GM21529 (cell line): ENCODE measurements at regions not wholly inside any gene's neighbourhood (a gene's known extent, or its start where the extent isn't known, plus 50 kb on each side); places are given as distances from the start of the nearest gene placed in this dataset.

Experiments
- ATAC-seq: cut with Tn5 transposase; IDR thresholded peaks from one replicate; pipeline ENCODE4 v1.9.1; 2021; ENCODE audit not compliant: unreplicated experiment

GRCh38 chrX:63993936-63994335, 208.9 kb upstream of the ARHGEF9 start:
- no peak for ATAC-seq

- ATAC-seq, result no peak
Observed at GRCh38 chrX:63985906-63986305, 200.9 kb upstream of the ARHGEF9 start.

- no peak for ATAC-seq
Observed at GRCh38 chrX:63979480-63979879, 194.5 kb upstream of the ARHGEF9 start.

- ATAC-seq, result no peak
Observed at GRCh38 chrX:63967551-63967950, 182.5 kb upstream of the ARHGEF9 start.

GRCh38 chrX:63963095-63963784, 178.2 kb upstream of the ARHGEF9 start:
- no peak for ATAC-seq

- no peak for ATAC-seq
Observed at GRCh38 chrX:63961964-63962363, 176.9 kb upstream of the ARHGEF9 start.

GRCh38 chrX:63959975-63960374, 175.0 kb upstream of the ARHGEF9 start:
- ATAC-seq, result no peak

GRCh38 chrX:63958134-63958865, 173.3 kb upstream of the ARHGEF9 start:
- no peak for ATAC-seq

GRCh38 chrX:63935835-63936234, 150.8 kb upstream of the ARHGEF9 start:
- no peak for ATAC-seq

GRCh38 chrX:63934791-63935190, 149.8 kb upstream of the ARHGEF9 start:
- no peak for ATAC-seq

GRCh38 chrX:63934160-63934559, 149.1 kb upstream of the ARHGEF9 start:
- ATAC-seq, result no peak

- no peak for ATAC-seq
Observed at GRCh38 chrX:63932907-63933306, 147.9 kb upstream of the ARHGEF9 start.

GRCh38 chrX:63932006-63932405, 147.0 kb upstream of the ARHGEF9 start:
- no peak for ATAC-seq

- ATAC-seq, result no peak
Observed at GRCh38 chrX:63930140-63930539, 145.1 kb upstream of the ARHGEF9 start.

GRCh38 chrX:63929608-63930007, 144.6 kb upstream of the ARHGEF9 start:
- ATAC-seq, result no peak

GRCh38 chrX:63927848-63928247, 142.8 kb upstream of the ARHGEF9 start:
- ATAC-seq, result no peak

- ATAC-seq, result no peak
Observed at GRCh38 chrX:63922221-63922620, 137.2 kb upstream of the ARHGEF9 start.

- ATAC-seq, result peak; percentile 76
Observed at GRCh38 chrX:63920875-63921274, 135.9 kb upstream of the ARHGEF9 start.

GRCh38 chrX:63919081-63919480, 134.1 kb upstream of the ARHGEF9 start:
- no peak for ATAC-seq

GRCh38 chrX:63918611-63919010, 133.6 kb upstream of the ARHGEF9 start:
- ATAC-seq, result no peak

- no peak for ATAC-seq
Observed at GRCh38 chrX:63917296-63917695, 132.3 kb upstream of the ARHGEF9 start.

- ATAC-seq, result no peak
Observed at GRCh38 chrX:63913719-63914118, 128.7 kb upstream of the ARHGEF9 start.

GRCh38 chrX:63889001-63889400, 104.0 kb upstream of the ARHGEF9 start:
- ATAC-seq, result no peak
